Rectal smooth muscle tissue (tissue), 1 donor: ENCODE measurements at regions not wholly inside any gene's neighbourhood (a gene's known extent, or its start where the extent isn't known, plus 50 kb on each side); places are given as distances from the start of the nearest gene placed in this dataset.
"Not testable (repeated sequence)": the region's sequence is repeated elsewhere in the genome, so short reads cannot be mapped to it uniquely, and the experiment has no call there.

Source experiments
- H3K27ac ChIP-seq: one replicate; pipeline ENCODE4 v1.7.0; 2013; ENCODE audit warnings: low read depth, low read length, inconsistent platforms
- H3K27me3 ChIP-seq: one replicate; pipeline ENCODE4 v1.7.0; 2013; ENCODE audit warnings: low read length; ENCODE audit not compliant: control insufficient read depth, insufficient read depth
- H3K36me3 ChIP-seq: one replicate; pipeline ENCODE4 v1.7.0; 2013; ENCODE audit warnings: low read length; ENCODE audit not compliant: control insufficient read depth, insufficient read depth
- H3K4me1 ChIP-seq: one replicate; pipeline ENCODE4 v1.7.0; 2013; ENCODE audit warnings: low read length; ENCODE audit not compliant: control insufficient read depth, insufficient read depth
- H3K4me3 ChIP-seq: one replicate; pipeline ENCODE4 v1.7.0; 2013; ENCODE audit warnings: low read length
- H3K9ac ChIP-seq: one replicate; pipeline ENCODE4 v1.7.0; 2013; ENCODE audit warnings: low read length

- Histone ChIP-seq H3K27ac (no peak overlapping the region), H3K36me3 (no peaks in the 10 kb centered on the region), H3K27me3 (no peaks in the 10 kb centered on the region), H3K4me3 (no peak overlapping the region), H3K9ac (no peak overlapping the region), H3K4me1 (no peaks in the 10 kb centered on the region)
These were observed 145.5 kb upstream of the FGF13 start for GRCh38 chrX:138856881-138857604.

- Histone ChIP-seq H3K27me3 (no peaks in the 10 kb centered on the region), H3K4me3 (no peak overlapping the region), H3K36me3 (no peaks in the 10 kb centered on the region), H3K4me1 (no peaks in the 10 kb centered on the region), H3K9ac (no peak overlapping the region), H3K27ac (no peak overlapping the region)
These were observed 142.4 kb upstream of the FGF13 start for GRCh38 chrX:138853936-138854335.

- no peaks in the 10 kb centered on the region for H3K27me3 ChIP-seq
- no peak overlapping the region for H3K9ac ChIP-seq
- H3K27ac ChIP-seq = no peak overlapping the region
- no peaks in the 10 kb centered on the region for H3K36me3 ChIP-seq
- H3K4me3 ChIP-seq = no peak overlapping the region
- no peaks in the 10 kb centered on the region for H3K4me1 ChIP-seq
These were observed 138.0 kb upstream of the FGF13 start for GRCh38 chrX:138849521-138849920.

- no peaks in the 10 kb centered on the region for H3K36me3 ChIP-seq
- H3K4me3 ChIP-seq = no peak overlapping the region
- H3K9ac ChIP-seq = no peak overlapping the region
- H3K27ac ChIP-seq = no peak overlapping the region
- H3K4me1 ChIP-seq = no peaks in the 10 kb centered on the region
- H3K27me3 ChIP-seq = no peaks in the 10 kb centered on the region
These were observed 136.4 kb upstream of the FGF13 start for GRCh38 chrX:138847930-138848329.

GRCh38 chrX:138845786-138846185 is 134.3 kb upstream of the FGF13 start:
- Histone ChIP-seq H3K9ac (no peak overlapping the region), H3K4me3 (no peak overlapping the region), H3K27me3 (no peaks in the 10 kb centered on the region), H3K4me1 (no peaks in the 10 kb centered on the region), H3K27ac (no peak overlapping the region), H3K36me3 (no peaks in the 10 kb centered on the region)

- not testable (repeated sequence) for H3K4me3 ChIP-seq, H3K36me3 ChIP-seq, H3K4me1 ChIP-seq, H3K27ac ChIP-seq, H3K9ac ChIP-seq, H3K27me3 ChIP-seq
These were observed 95.9 kb upstream of the FGF13 start for GRCh38 chrX:138807400-138807799.

- H3K36me3 ChIP-seq = no peaks in the 10 kb centered on the region
These were observed 82.7 kb upstream of the FGF13 start for GRCh38 chrX:138794246-138794645.

GRCh38 chrX:138791551-138791950 is 80.0 kb upstream of the FGF13 start:
- Histone ChIP-seq H3K4me1 (no peaks in the 10 kb centered on the region), H3K27me3 (no peaks in the 10 kb centered on the region), H3K9ac (no peak overlapping the region), H3K27ac (no peak overlapping the region), H3K36me3 (no peaks in the 10 kb centered on the region), H3K4me3 (no peak overlapping the region)

More at GRCh38 chrX:138794246-138794645, 82.7 kb upstream of the FGF13 start:
- Histone ChIP-seq H3K27ac (no peak overlapping the region), H3K4me3 (no peak overlapping the region), H3K9ac (no peak overlapping the region), H3K27me3 (no peaks in the 10 kb centered on the region), H3K4me1 (no peaks in the 10 kb centered on the region)

GRCh38 chrX:138788771-138789170 is 77.3 kb upstream of the FGF13 start:
- Histone ChIP-seq H3K27me3 (no peaks in the 10 kb centered on the region), H3K27ac (no peak overlapping the region), H3K9ac (no peak overlapping the region), H3K36me3 (no peaks in the 10 kb centered on the region), H3K4me3 (no peak overlapping the region), H3K4me1 (no peaks in the 10 kb centered on the region)

- H3K36me3 ChIP-seq, H3K4me1 ChIP-seq, H3K27ac ChIP-seq, H3K4me3 ChIP-seq, H3K9ac ChIP-seq, H3K27me3 ChIP-seq: not testable (repeated sequence)
These were observed 67.0 kb upstream of the FGF13 start for GRCh38 chrX:138778576-138778909.

- not testable (repeated sequence) for H3K4me3 ChIP-seq, H3K36me3 ChIP-seq, H3K27me3 ChIP-seq, H3K4me1 ChIP-seq, H3K27ac ChIP-seq, H3K9ac ChIP-seq
These were observed 66.5 kb upstream of the FGF13 start for GRCh38 chrX:138777908-138778575.

- H3K4me1 ChIP-seq = no peaks in the 10 kb centered on the region
- no peaks in the 10 kb centered on the region for H3K36me3 ChIP-seq
- H3K27me3 ChIP-seq = no peaks in the 10 kb centered on the region
- H3K9ac ChIP-seq = no peak overlapping the region
- H3K4me3 ChIP-seq = no peak overlapping the region
- no peak overlapping the region for H3K27ac ChIP-seq
These were observed 65.7 kb upstream of the FGF13 start for GRCh38 chrX:138777230-138777629.

GRCh38 chrX:138775517-138775916 is 64.0 kb upstream of the FGF13 start:
- Histone ChIP-seq H3K36me3 (no peaks in the 10 kb centered on the region), H3K27ac (no peak overlapping the region), H3K4me3 (no peak overlapping the region), H3K4me1 (no peaks in the 10 kb centered on the region), H3K9ac (no peak overlapping the region), H3K27me3 (no peaks in the 10 kb centered on the region)
